8988T (cell line): ENCODE measurements at regions not wholly inside any gene's neighbourhood (a gene's known extent, or its start where the extent isn't known, plus 50 kb on each side); places are given as distances from the start of the nearest gene placed in this dataset.

ENCODE experiments used
- DNase-seq: peaks from one replicate; pipeline ENCODE4 v3.0.0; 2011

DNA sequence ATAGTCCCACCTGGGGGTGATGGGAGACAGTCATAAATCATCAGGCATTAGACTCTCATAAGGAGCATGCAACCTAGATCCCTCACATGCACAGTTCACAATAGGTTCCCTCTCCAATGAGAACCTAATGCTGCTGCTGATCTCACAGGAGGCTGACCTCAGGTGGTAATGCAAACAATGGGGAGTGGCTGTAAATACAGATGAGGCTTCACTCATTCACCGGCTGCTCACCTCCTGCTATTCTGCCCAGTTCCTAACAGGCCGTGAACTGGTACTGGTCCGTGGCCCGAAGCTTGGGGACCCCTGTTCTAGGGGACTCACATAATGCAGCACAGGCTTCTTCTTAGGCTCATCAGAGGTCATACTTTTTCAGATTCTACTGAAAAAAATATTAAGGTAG is 625.9 kb upstream of the AGA start:
- no peak for DNase-seq

DNA sequence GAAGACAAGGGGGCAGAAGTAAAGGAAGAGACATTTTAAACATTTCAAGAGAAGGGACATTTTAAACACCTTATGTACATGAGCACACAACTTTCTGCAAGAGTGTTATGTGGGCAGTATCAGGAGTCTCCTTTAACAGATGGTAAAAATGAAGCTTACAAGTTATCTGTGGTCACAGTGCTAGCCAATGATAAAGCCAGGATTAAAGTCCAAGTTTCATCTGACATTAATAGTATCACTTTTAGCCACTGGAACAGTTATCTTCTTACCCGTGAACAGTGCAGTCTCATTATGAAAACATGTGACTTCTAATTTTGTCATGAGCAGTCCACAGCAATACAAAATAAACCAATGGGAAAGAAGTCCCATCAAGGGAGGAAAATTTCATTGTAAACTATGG is 627.9 kb upstream of the AGA start:
- DNase-seq = no peak

DNA sequence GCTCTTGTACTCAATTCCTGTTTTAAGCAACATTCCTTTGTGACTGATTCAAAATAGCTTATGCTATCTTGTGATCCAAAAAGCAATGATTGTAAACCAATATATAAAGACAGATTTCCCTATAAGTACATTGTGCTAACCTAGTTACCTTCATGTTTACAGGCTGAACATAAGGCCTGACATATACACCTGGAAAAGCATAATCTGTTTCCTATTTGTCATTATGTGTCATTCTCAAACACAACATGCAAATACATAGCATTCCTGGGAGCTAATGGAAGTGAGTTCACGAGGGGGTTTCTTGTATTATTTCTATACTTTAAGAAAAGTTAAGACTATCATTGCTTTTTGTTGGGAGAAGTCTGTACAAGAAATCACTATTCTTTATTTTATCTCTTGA is 638.1 kb upstream of the AGA start:
- no peak for DNase-seq

DNA sequence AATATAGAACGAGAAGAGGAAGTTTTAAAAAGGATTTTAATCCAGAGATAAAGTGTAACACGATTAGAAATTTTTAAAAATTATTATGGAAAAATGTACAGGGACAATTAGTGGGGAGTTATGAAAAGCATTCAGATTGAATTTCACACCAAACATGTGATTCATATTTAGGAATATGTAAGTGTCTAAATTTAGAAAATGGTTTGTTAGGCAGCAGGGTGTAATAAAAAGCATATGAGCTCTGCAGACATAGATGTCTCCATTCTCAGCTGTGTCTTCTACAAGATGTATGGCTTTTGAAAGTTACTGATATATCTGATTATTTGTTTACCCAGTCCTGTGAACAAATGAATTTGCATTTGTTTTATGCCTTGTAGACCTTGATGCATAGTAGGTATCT is 638.9 kb upstream of the AGA start:
- no peak for DNase-seq

DNA sequence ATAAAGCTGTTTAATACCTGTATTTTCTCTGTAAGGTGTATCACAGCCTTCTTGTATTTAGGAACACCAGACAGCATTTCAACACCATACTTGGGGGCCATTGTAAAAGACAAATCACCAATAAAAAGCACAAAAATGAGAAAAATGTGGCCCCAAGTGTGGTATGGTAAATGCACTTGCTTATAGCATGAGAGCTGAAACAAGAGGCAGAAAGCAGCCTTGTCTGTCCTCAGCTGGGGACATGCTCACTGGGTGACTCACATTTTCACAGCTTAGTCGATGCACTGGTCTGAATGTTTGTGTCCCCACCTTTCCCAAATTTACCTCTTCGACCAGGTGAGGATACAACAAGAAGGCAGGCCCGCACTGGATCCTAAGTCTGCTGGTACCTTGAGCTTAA is 639.7 kb upstream of the AGA start:
- DNase-seq = no peak

DNA sequence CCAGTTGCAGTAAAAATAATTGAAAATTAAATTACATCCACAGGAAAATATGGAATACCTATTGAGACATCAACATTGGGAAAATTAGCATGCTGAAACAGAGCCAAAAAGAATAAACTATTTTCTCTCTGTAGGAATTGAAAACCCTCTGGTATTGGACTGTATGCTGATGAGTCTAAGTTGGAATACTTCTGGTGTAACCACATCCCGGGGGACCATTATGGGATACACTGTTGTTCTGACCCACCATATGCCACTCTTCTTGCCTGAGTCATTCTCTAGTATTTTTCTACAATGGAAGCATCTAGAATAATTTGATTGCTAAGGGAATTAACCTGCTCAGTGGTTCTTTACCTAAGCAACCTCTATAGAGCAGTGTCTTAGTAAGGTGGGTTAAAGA is 640.7 kb upstream of the AGA start:
- DNase-seq = no peak

DNA sequence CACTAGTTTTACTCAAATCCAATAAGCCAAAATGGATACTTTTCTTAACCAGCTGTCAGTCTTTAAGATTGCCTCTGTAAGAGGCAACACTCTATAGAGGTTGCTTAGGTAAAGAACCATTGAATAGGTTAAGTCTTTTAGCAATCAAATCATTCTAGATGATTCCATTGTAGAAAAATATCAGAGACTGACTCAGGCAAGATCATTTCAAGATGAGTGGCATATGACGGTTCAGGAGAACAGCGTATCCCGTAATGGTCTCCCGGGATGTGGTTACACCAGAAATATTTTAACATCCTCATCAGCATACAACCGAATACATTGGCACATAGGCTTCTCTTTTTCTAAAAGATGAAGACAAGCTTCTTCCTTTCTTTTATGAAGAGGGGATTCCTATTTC is 641.7 kb upstream of the AGA start:
- no peak for DNase-seq

DNA sequence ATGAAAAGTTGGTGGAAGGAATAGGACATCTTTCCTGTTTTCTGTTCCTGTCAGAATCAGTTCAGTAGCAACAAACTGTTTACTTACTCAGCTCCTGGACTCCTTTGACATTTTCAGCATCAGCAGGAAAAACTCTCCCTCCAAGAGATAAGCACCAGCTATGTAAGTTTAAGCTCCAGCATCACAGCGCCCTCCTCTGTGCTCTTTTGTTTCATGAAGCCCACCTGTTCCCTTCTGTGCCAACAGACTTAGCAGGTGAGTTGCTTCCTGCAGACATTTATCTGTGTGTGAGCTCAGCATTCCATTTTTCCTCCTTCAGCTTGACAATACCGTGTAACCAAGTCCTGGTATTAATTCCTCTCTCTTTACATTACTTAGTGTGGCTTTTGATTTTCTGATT is 644.1 kb upstream of the AGA start:
- DNase-seq = no peak

DNA sequence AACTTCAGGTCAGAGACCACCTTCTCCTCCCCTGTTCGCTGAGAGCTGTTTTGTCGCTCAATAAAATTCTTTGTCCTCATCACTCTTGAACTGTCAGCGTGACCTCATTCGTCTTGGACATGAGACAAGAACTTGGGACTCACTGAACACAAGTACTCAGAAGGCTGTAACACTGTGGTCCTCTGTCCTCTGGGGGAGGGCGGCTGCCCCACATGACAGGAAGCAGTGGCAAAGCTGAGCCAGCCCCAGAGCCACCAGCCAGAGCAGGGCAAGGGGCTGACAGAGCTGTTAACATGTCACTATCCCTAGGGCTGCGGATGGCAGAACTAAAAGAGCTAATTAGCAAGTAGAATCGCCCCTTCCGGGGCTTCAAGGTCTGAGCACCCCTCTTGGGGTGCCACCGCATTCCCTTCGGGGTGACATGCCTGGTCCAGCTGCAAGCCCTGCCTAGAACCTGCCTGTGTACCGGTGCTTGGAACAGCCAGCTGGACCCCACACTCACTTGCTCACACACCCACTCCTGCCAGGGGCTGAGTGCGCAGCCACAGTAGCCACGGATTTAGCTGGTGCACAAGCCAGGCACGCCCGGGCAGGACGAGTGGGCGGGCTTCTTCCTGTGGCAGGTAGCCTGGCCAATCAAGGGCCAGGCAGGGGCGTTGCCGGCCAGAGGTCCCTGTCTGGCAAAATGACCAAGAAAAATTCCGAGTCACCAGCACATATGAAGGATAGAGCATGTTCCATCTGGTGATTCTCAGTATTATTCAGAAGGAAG is 648.6 kb upstream of the AGA start:
- DNase-seq = no peak

DNA sequence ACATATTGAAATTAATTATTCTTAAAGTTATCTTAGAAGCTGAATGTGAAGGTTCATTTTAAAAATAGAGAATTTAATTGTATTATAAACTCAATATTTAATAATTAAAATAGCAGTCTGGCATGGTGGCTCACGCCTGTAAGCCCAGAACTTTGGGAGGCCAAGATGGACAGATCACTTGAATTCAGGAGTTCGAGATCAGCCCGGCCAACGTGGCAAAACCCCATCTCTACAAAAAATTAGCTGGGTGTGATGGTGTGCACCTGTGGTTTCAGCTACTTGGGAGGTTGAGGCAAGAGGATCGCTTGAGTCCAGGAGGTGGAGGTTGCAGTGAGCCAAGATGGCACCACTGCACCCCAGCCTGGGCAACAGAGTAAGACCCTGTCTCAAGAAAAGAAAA is 659.9 kb upstream of the AGA start:
- no peak for DNase-seq

DNA sequence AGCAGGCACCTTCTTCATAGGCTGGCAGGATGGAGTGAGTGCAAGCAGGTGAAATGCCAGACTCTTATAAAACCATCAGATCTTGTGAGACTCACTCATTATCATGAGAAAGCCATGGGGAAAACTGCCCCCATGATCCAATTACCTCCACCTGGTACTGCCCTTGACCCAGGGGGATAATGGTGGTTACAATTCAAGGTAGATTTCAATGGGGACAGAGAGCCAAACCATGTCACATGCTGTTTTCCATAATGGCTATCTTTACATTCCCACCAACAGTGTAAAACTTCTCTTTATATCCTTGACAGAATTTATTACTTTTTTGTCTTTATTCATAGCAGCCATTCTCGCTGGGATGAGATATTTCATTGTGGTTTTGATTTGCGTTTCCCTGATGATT is 663.0 kb upstream of the AGA start:
- DNase-seq = no peak

DNA sequence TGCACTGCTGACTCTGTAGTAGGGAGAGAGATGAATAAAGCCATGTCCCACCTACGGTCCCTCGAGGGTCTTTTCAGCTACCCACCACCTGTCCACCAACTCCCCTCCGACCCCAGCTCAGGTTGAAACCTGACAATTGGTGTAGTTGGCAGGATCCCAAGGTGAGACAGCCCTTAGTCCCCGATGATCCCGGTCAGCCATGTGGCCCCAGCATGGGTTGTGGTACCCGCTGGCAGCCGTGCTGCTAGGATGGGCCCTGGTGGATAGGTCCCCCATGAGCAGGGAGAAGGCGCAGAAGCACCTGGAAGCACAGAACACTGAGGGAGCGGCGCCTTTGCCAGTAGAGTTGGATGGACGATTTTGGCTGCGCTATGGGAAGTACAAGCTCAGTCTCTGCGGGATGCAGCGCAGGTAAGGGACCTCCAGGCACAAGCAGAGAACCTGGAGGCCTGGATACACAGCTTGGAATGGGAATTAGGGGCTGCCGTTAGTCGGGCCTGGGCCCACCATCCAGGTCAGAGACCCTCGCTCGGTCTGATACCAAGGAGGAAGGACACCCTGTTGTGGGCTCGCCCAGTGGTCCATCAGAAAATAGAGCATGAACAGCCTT is 694.6 kb upstream of the AGA start:
- no peak for DNase-seq

DNA sequence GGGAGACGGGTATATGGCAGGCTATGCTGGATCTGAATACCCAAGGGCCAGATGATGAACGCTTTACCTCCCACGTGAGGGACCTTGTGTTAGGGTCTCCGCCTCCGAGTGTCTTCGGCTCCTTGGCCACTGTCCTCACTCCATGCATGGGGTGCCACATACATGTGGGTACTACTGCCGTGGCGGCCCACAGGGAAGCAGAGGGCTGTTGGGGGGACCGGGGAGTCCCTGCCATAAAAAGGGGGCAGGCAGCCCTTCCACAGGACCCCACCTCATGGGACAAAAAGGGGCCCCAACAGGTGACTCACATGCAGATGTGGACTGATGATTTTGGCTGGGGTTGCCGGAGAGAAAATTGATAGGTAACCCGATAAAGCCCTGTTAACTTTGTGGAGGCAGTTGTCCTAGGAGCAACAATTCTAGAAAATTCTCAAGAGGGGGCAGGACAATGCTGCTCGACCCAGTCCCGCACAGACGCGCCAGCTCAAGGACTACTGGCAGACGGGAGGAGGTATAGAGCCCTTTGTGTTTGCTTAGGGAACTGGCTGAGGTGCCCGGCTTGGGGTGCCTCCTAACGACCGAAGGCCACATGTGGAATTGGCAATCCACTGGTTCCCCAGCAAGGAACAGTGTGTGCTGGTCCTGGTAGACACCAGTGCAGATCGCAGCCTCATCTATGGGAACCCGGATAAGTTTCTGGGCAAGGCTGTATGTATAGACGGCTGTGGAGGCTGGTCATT is 695.7 kb upstream of the AGA start:
- no peak for DNase-seq

DNA sequence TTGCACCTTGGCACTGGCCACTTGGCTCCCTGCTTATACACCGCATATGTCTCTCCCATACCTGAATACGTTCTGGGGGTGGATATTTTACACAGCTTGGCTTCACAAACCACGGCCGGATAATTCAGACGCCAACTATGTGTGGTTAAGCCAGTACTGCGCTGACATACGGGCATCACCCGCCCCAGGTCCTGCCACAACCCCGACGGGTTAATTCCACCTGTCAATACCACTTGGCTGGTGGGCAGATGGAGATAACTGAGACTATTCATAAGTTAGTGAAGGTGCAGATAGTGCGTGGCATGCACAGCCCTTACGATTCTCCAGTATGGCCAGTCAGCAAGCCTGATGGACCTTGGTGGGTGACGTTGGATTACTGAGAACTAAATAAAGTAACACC is 696.3 kb upstream of the AGA start:
- no peak for DNase-seq

DNA sequence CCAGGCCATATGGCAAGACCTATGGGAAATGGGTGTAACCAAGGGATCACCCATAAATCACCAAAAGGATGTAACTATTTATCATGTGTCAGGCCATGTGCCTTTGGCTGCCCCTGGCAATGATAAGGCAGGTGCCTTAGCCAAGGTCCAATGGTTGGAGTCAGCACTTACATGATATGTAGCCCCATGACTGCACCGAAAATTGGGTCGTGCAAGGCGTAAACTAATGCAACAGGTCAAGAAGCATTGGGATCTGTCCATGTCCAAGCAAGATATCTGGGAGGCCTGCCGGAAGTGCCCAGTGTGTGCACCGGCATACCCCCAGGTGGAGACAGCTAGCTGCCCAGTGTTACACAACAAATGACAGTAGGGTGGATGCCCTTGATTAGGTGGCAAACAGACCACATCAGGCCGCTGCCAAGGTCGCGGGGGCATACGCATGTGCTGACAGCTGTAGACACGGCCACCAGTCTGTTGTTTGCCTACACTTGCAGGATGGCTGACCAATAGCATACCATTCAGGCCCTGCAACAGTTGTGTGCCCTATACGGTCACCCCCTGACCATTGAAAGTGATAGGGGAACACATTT is 698.2 kb upstream of the AGA start:
- DNase-seq = no peak

DNA sequence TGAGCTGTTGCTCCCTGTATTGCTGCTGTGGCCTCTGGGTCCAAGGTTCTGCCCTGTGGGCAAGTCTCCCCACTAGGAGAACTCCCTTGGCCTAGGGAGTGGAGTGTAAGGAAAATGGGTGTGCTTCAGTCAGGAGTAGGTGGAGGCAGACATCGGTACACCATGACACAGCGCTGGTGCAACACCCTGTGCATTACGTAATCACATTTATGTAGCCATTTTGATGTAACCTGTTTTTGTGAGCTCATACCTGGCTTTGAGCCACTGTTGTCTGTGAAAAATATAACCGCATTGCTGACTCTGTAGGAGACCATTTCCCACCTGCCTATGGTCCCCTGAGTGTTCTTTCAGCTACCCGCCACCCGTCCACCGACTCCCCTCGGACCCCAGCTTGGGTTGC is 700.5 kb upstream of the AGA start:
- no peak for DNase-seq

DNA sequence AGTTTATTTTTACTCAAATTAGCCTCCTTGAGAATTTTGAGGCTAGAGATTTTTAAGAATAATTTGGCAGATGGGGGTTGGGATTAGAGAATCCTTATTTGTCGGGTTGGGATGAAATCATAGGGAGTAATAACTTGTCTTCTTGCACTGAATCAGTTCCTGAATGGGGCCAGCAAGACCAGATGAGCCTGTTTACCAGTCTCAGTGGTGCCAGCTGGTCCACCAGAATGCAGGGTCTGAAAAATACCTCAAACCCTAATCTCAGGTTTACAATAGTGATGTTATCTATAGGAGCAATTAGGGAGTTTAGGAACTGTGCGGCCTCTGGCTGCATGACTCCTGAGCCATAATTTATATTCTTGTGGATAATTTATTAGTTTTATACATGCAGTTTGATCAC is 705.9 kb upstream of the AGA start:
- DNase-seq = no peak

DNA sequence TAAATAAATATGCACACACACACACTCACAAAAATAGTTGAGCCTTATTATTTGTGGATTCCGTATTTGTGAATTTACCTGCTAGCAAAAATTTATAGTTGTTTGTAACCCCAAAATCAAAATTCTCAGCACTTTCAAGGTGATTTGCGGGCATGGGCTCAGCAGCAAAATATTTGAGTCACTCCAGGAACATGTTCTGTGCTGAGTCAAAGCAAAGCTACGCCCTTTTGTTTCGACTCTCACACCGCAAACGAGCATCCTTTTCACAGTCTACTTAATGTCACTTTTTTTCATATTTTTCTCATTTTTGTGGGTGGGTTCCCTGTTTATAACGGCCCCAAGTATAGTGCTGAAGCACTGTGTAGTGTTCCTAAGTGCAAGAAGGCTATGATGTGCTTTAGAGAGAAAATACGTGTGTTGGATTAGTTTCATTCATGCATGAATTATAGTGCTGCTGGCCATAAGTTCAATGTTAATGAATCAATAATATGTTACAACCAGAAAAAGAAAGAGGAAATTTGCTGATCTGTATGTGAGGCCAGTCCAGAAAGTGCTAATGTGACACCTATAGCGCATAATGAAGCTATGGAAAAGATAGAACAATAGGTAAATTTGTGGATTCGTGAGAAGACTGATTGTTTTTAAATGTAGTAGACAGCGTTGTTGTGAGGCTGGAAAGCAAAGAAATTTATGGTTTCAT is 723.2 kb upstream of the AGA start:
- no peak for DNase-seq

DNA sequence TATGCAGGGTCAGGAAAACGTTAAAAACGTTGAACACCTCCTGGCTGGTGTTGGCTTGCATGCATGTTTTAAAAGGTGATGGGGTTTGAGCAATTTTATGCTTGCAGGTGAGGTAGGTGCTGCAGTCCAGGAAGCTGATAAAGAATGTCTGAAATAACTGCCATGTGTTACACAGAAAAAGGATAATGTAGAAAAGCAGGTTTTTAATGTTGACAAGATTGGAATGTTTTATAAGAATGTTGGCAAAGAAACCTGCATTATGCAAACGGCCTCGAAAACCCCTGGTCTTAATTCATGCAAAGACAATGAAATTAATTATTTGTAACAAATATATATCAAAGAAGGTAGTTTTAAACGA is 723.7 kb upstream of the AGA start:
- no peak for DNase-seq

DNA sequence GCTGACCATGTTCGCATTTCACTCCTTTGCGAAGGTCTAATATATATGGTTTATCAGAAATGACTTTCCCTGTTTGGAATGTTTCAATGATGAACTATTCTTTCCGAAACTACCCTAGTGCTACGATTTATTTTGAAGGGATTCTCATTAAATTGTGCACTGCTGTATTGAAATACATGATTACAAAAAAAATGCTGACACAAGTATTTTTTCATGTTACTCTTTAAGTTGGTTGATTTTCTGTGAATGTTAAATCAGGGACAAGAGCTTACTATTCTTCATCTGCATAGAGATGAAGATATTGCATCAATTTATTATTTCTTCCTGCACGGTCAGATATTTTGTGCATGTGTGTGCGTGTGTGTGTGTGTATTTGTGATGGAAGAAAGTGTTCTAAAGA is 731.5 kb upstream of the AGA start:
- DNase-seq = no peak

DNA sequence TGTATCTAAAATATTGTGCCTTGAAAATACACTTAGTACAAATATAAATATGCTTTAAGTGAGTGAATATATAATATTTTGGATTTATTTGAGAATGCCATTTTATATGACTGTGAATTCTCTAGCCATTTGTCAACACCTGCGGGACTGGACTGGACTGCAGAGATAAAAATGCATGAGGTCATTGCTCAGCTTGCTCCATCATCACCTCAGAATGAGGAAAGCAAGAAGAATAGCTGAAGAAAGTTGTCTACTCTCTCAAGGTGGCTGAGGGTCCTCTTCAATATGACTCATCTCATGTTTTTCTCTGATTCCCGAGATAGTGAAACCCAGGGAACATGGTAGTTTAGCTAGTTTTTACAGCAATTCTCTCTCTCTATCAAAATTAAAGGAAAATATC is 732.5 kb upstream of the AGA start:
- no peak for DNase-seq

DNA sequence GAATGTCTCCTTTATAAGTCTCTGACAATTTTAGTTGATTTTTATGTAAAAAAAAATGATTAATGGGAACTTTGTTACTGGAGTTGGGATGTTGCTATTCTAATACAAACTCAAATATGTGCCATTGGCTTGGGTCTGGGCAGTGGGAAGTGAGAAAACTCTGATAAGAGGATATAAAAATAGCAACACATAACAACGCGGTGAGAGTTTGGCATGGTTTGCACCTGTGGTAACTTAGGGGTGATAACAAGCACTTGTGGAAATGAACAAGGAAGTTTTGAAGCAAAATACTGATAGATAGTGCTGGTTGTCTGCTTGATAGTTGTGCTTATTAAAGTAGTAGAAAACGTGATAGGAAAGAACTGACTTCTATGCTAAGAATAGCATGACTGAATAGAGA is 743.3 kb upstream of the AGA start:
- no peak for DNase-seq

DNA sequence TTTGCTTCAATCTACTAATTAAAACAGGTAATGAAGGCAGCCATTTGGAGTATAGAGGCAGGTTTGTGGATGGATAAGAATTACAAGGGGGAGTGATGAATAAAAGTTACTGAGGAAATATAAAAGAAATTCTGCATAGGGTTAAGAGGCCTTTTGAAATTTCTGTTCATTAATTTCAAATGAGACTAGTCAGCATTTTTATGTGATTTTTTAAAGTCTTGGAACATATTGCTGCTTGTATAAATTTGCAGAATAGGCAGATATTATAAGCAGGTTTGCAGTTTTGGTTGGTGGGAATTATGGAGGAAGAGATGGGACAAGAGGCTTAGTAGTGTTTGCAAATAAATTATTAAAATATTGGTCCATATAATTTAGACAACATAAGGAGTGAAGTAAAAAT is 750.4 kb upstream of the AGA start:
- DNase-seq = no peak
